ENCODE measurements at regions not wholly inside any gene's neighbourhood (a gene's known extent, or its start where the extent isn't known, plus 50 kb on each side); places are given as distances from the start of the nearest gene placed in this dataset.

- TF ChIP-seq TAF1 (IDR thresholded peaks at IDR 0.05; ENCODE audit: borderline replicate concordance, insufficient read depth, low read length) (no peak), POLR2AphosphoS5 (IDR thresholded peaks at IDR 0.05; ENCODE audit: low read depth, low read length) (no peak), SIN3A (IDR thresholded peaks at IDR 0.05; ENCODE audit: borderline replicate concordance, insufficient read depth, low read length) (no peak), REST (IDR thresholded peaks at IDR 0.05; ENCODE audit: insufficient read depth in 1 of 2, low read depth in 2 of 2, low read length in 2 of 2) (no peak), FOXP2 (optimal IDR thresholded peaks at IDR 0.05; ENCODE audit: borderline replicate concordance, extremely low read depth, extremely low read length, insufficient read depth) (no peak)
Measured at GRCh38 chr6:9405369-9405768, 970.0 kb upstream of the SLC35B3 start.

- TF ChIP-seq REST (IDR thresholded peaks at IDR 0.05; ENCODE audit: insufficient read depth in 1 of 2, low read depth in 2 of 2, low read length in 2 of 2) (no peak), SIN3A (IDR thresholded peaks at IDR 0.05; ENCODE audit: borderline replicate concordance, insufficient read depth, low read length) (no peak), POLR2AphosphoS5 (IDR thresholded peaks at IDR 0.05; ENCODE audit: low read depth, low read length) (no peak), TAF1 (IDR thresholded peaks at IDR 0.05; ENCODE audit: borderline replicate concordance, insufficient read depth, low read length) (no peak), FOXP2 (optimal IDR thresholded peaks at IDR 0.05; ENCODE audit: borderline replicate concordance, extremely low read depth, extremely low read length, insufficient read depth) (no peak)
Measured at GRCh38 chr6:9404351-9405146, 969.2 kb upstream of the SLC35B3 start.

DNA sequence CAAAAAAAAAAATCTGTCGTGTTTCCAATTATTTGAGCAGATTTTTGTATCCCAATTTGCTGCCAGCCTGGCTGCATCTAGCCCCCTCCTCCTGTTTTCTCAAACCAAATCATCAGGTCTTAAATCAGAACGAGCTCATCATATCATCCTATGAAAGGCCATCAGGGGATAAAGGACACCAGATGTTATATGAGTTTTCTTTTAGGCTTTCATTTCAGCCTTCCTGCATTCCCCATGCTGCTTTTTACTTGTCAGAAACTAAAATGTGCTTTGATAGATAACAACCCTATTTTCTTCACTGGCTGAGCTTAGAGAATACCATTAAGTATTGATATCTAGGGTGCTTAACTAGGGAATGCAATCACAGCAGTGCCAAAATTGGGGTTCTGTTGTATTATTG is 968.4 kb upstream of the SLC35B3 start:
- no peak for TF ChIP-seq POLR2AphosphoS5 (IDR thresholded peaks at IDR 0.05; ENCODE audit: low read depth, low read length)
- TF ChIP-seq TAF1 (IDR thresholded peaks at IDR 0.05; ENCODE audit: borderline replicate concordance, insufficient read depth, low read length), result no peak
- no peak for TF ChIP-seq FOXP2 (optimal IDR thresholded peaks at IDR 0.05; ENCODE audit: borderline replicate concordance, extremely low read depth, extremely low read length, insufficient read depth)
- TF ChIP-seq REST (IDR thresholded peaks at IDR 0.05; ENCODE audit: insufficient read depth in 1 of 2, low read depth in 2 of 2, low read length in 2 of 2), result no peak
- no peak for TF ChIP-seq SIN3A (IDR thresholded peaks at IDR 0.05; ENCODE audit: borderline replicate concordance, insufficient read depth, low read length)

DNA sequence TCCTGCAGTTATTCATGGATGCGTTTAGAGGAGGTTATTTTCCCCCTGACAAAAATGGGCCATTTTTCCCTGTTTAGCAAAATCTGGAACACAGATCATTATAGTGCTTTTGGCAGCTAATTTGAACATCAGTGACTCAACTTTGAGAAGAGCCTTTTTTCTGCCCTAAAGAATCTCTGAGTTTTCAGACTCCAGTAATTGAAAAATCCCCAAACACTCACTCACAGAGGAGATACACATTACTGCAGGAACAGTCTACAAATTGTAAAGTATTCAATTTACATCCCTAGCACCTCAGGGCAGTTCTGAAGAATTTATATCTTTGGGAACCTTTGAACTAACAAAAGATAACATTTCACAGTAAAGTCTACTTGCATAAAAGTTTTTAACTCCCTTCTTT is 966.6 kb upstream of the SLC35B3 start:
- TF ChIP-seq SIN3A (IDR thresholded peaks at IDR 0.05; ENCODE audit: borderline replicate concordance, insufficient read depth, low read length), result no peak
- TF ChIP-seq FOXP2 (optimal IDR thresholded peaks at IDR 0.05; ENCODE audit: borderline replicate concordance, extremely low read depth, extremely low read length, insufficient read depth), result no peak
- TF ChIP-seq POLR2AphosphoS5 (IDR thresholded peaks at IDR 0.05; ENCODE audit: low read depth, low read length), result no peak
- TF ChIP-seq REST (IDR thresholded peaks at IDR 0.05; ENCODE audit: insufficient read depth in 1 of 2, low read depth in 2 of 2, low read length in 2 of 2), result no peak
- no peak for TF ChIP-seq TAF1 (IDR thresholded peaks at IDR 0.05; ENCODE audit: borderline replicate concordance, insufficient read depth, low read length)

Data from PFSK-1 (cell line).